A673 (cell line): ENCODE measurements at regions not wholly inside any gene's neighbourhood (a gene's known extent, or its start where the extent isn't known, plus 50 kb on each side); places are given as distances from the start of the nearest gene placed in this dataset.

Experiments
- BruUV-seq: library from RNA; stranded (reverse); fragments of 400-500 nt; replicated peaks from 2 replicates; lab custom pipeline; 2021; lab: Mats Ljungman, UMichigan
- CTCF ChIA-PET: fragments of 300-600 bp; sonication (Branson Sonifier 250); formaldehyde crosslinking; loops from one replicate; lab custom pipeline; 2022; ENCODE audit warnings: antibody characterized with exemption; lab: Charles Lee
- POLR2A ChIA-PET: fragments of 300-600 bp; sonication (Branson Sonifier 250); formaldehyde crosslinking; loops from one replicate; lab custom pipeline; 2022; ENCODE audit warnings: antibody characterized with exemption; ENCODE audit not compliant: low non-redundant PET; lab: Charles Lee
- DNase-seq: peaks from one replicate; pipeline ENCODE4 v3.0.0-alpha.2; 2015; ENCODE audit warnings: low spot score
- H3K27ac ChIP-seq: fragments of 200-600 bp; sonication (generic); 2 replicates; pipeline ENCODE4 v1.5.1; 2016; ENCODE audit warnings: mixed run types, low read depth, mild to moderate bottlenecking, mixed read lengths, antibody characterized with exemption, low read length; ENCODE audit not compliant: poor library complexity, severe bottlenecking
- H3K27me3 ChIP-seq: fragments of 200-600 bp; sonication (generic); replicated peaks from 2 replicates; pipeline ENCODE4 v1.6.1; 2017; ENCODE audit warnings: mixed run types, low read depth, mild to moderate bottlenecking, mixed read lengths, antibody characterized with exemption, low read length; ENCODE audit not compliant: insufficient read depth, poor library complexity
- H3K36me3 ChIP-seq: fragments of 200-600 bp; sonication (generic); 2 replicates; pipeline ENCODE4 v1.6.1; 2016; ENCODE audit warnings: mixed run types, mild to moderate bottlenecking, mixed read lengths, antibody characterized with exemption, low read length; ENCODE audit not compliant: insufficient read depth, poor library complexity, severe bottlenecking
- H3K4me1 ChIP-seq: fragments of 200-600 bp; sonication (generic); 2 replicates; pipeline ENCODE4 v1.6.1; 2017; ENCODE audit warnings: mixed run types, mild to moderate bottlenecking, mixed read lengths, antibody characterized with exemption, low read length; ENCODE audit not compliant: insufficient read depth, poor library complexity, severe bottlenecking
- H3K4me3 ChIP-seq: fragments of 200-600 bp; sonication (generic); 2 replicates; pipeline ENCODE4 v1.5.1; 2016; ENCODE audit warnings: low read depth, mixed run types, mild to moderate bottlenecking, mixed read lengths, low read length; ENCODE audit not compliant: poor library complexity, severe bottlenecking
- H3K9me3 ChIP-seq: fragments of 200-600 bp; sonication (generic); 2 replicates; pipeline ENCODE4 v1.6.1; 2016; ENCODE audit warnings: mixed run types, low read depth, mild to moderate bottlenecking, mixed read lengths, antibody characterized with exemption, low read length; ENCODE audit not compliant: poor library complexity, severe bottlenecking
- EZH2 ChIP-seq: fragments of 200-600 bp; sonication (generic); IDR thresholded peaks from 2 replicates; pipeline ENCODE4 v1.6.1; 2017; ENCODE audit warnings: borderline replicate concordance, low read depth, mild to moderate bottlenecking, mixed read lengths, antibody characterized with exemption, low read length; ENCODE audit not compliant: poor library complexity, severe bottlenecking
- intact Hi-C: fragments of 100-400 bp; cut with micrococcal nuclease; formaldehyde crosslinking; loops from one replicate; pipeline ENCODE4 v1.10.0; 2022; ENCODE audit not compliant: unreplicated experiment
- TF ChIP-seq, protein P1 (sequence below): fragments of 300-800, 200-600 bp; sonication (generic); conservative IDR thresholded peaks from 2 replicates; pipeline ENCODE4 v1.5.1; 2017; ENCODE audit warnings: low read depth, mild to moderate bottlenecking, antibody characterized with exemption, low read length, moderate library complexity, mixed read lengths

- TF ChIP-seq, protein P1, sequence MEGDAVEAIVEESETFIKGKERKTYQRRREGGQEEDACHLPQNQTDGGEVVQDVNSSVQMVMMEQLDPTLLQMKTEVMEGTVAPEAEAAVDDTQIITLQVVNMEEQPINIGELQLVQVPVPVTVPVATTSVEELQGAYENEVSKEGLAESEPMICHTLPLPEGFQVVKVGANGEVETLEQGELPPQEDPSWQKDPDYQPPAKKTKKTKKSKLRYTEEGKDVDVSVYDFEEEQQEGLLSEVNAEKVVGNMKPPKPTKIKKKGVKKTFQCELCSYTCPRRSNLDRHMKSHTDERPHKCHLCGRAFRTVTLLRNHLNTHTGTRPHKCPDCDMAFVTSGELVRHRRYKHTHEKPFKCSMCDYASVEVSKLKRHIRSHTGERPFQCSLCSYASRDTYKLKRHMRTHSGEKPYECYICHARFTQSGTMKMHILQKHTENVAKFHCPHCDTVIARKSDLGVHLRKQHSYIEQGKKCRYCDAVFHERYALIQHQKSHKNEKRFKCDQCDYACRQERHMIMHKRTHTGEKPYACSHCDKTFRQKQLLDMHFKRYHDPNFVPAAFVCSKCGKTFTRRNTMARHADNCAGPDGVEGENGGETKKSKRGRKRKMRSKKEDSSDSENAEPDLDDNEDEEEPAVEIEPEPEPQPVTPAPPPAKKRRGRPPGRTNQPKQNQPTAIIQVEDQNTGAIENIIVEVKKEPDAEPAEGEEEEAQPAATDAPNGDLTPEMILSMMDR = no peak
- no peak for TF ChIP-seq EZH2
- H3K36me3 ChIP-seq = no peaks in the 10 kb centered on the region
- H3K27me3 ChIP-seq = no peaks in the 10 kb centered on the region
- intact Hi-C loops = no loop called here
- H3K4me3 ChIP-seq = no peak overlapping the region
- no peaks in the 10 kb centered on the region for H3K9me3 ChIP-seq
- peaks cover 5% of the 10 kb centered on the region for H3K4me1 ChIP-seq
- CTCF ChIA-PET = no interaction called here
- no TSS peak for BruUV-seq
- no peak overlapping the region for H3K27ac ChIP-seq
- POLR2A ChIA-PET = no interaction called here
- DNase-seq = no peak
These were observed 113.1 kb upstream of the PCBD1 start for GRCh38 chr10:71001470-71001869.

GRCh38 chr10:71004176-71005075, 116.1 kb upstream of the PCBD1 start:
- ChIA-PET POLR2A (no interaction called here), CTCF (interaction anchor here (1.0 kb wide), 1 partner anchor 205 kb away, joined by 3 read pairs; no protein-coding TSS in a partner anchor)
- H3K4me1 ChIP-seq = peaks cover 10% of the 10 kb centered on the region
- TF ChIP-seq, protein P1 = no peak
- TF ChIP-seq EZH2 = no peak
- intact Hi-C loops = no loop called here
- no peak overlapping the region for H3K4me3 ChIP-seq
- no peak overlapping the region for H3K27ac ChIP-seq
- no peaks in the 10 kb centered on the region for H3K27me3 ChIP-seq
- BruUV-seq = no TSS peak
- H3K9me3 ChIP-seq = no peaks in the 10 kb centered on the region
- no peak for DNase-seq
- no peaks in the 10 kb centered on the region for H3K36me3 ChIP-seq

DNA sequence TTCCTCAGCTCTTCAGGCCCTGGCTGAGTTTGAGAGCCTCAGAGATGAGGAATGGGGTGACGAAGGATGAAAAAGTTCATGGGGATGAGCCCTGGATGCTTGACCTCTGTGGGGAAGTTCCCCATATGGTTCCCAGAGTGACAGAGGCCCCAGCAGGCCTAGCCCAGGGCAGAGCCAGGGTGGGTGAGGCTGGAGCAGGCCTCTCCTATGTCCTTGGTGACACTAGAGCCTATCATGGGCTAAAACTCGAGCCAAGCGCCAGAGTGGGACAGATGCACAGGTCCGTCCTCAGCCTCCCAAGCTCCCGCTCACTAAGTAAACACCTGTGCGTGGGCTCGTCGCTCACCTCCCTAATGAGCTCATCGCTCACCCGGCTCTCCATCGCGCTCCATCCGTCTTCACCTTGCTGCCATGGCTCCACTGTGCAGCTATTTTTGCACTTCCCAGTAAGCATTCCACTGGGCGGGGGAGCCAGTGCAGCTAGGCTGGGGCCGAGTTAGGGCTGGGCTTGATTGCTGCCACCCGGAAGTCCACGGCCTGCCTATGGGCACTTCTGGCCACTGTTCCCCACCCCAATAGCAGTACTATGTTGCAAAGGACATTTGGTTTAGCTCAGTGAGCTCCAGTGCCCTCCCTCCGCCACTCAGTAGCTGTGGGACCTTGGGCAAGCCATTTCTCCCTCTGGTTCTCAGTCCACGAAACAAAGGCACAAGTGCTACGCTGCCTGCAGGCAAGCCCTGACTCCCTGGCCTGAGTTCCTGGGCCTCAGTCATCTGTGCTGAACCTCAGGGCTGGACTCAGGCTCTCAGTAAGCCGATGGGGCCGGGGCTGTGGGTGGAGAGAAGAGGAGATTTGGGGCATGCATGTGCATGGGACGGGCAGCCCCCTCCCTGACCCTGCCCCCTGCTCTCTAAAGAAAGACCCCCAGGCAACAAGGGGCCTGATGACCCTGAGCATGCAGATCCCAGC, 117.3 kb upstream of the PCBD1 start:
- no peak for DNase-seq
- ChIA-PET POLR2A (no interaction called here), CTCF (interaction anchor here (1.0 kb wide), 1 partner anchor 203 kb away, joined by 3 read pairs; no protein-coding TSS in a partner anchor)
- BruUV-seq = no TSS peak
- Histone ChIP-seq H3K9me3 (no peaks in the 10 kb centered on the region), H3K27me3 (no peaks in the 10 kb centered on the region), H3K4me1 (peaks cover 10% of the 10 kb centered on the region), H3K27ac (no peak overlapping the region), H3K4me3 (no peak overlapping the region), H3K36me3 (no peaks in the 10 kb centered on the region)
- no peak for TF ChIP-seq EZH2
- TF ChIP-seq, protein P1 = no peak
- intact Hi-C loops = no loop called here
